ENCODE measurements at regions not wholly inside any gene's neighbourhood (a gene's known extent, or its start where the extent isn't known, plus 50 kb on each side); places are given as distances from the start of the nearest gene placed in this dataset.
"Not testable (repeated sequence)": the region's sequence is repeated elsewhere in the genome, so short reads cannot be mapped to it uniquely, and the experiment has no call there.

DNA sequence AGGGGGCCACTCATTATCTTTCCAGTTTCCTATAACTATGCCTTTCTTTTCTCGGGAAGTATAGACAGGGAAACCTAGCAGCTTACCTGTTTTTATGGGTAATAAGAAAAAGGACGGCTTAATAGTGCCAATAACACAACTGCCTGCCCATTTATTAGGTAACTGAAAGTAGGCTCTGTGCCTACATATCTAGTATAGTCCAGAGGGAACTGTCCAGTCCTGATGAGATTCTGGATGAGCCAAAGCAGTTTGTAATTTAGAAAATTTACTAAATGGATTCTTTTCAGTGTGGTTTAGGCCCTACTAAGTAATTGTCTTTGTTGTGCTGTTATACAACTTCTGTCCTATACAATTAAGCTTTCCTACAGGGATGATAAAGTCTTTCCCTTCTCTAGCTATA lies 125.5 kb upstream of the CCZ1B start:
- TF ChIP-seq CTCF (conservative IDR thresholded peaks at IDR 0.05; ENCODE audit: low read depth, low read length); EZH2 (IDR thresholded peaks at IDR 0.05; ENCODE audit: borderline replicate concordance, low read depth, low read length, poor library complexity, severe bottlenecking): not testable (repeated sequence)
